ENCODE measurements at regions not wholly inside any gene's neighbourhood (a gene's known extent, or its start where the extent isn't known, plus 50 kb on each side); places are given as distances from the start of the nearest gene placed in this dataset.

GRCh38 chr6:68077661-68078060, 557.4 kb upstream of the ADGRB3 start:
- intact Hi-C loops (cut with micrococcal nuclease) (no loop called here), dilution Hi-C loops (cut with MboI; ENCODE audit: extremely low pct_ligation_motif_present, low sequenced_read_pairs) (no loop called here)
- no peak overlapping the region for H3K27ac ChIP-seq (ENCODE audit: insufficient read depth, low read depth, low read length)
- H3K4me1 ChIP-seq (ENCODE audit: control insufficient read depth, extremely low read depth, insufficient read depth, low read length): no peaks in the 10 kb centered on the region
- ChIA-PET CTCF (no interaction called here), POLR2A (no interaction called here)
- no peaks in the 10 kb centered on the region for H4K20me1 ChIP-seq (replicated peaks; ENCODE audit: control insufficient read depth, extremely low read depth, insufficient read depth, low read length)
- DNase-seq (ENCODE audit: low read depth, low spot score): no peak
- H3K79me2 ChIP-seq (ENCODE audit: control insufficient read depth, insufficient read depth, low read length): no peaks in the 10 kb centered on the region
- H3K9me3 ChIP-seq (replicated peaks; ENCODE audit: control insufficient read depth, insufficient read depth, low read length): no peaks in the 10 kb centered on the region
- no peak for TF ChIP-seq MYC (IDR thresholded peaks at IDR 0.05; ENCODE audit: low read depth, low read length)
- TF ChIP-seq FOS (IDR thresholded peaks at IDR 0.05; ENCODE audit: borderline replicate concordance, insufficient read depth, low read length): no peak
- TF ChIP-seq POLR2A (IDR thresholded peaks at IDR 0.05; ENCODE audit: low read depth, low read length): no peak
- TF ChIP-seq CTCF (IDR thresholded peaks at IDR 0.05; ENCODE audit: extremely low read depth in 1 of 2, insufficient read depth in 1 of 2, low read depth in 1 of 2, low read length in 2 of 2): no peak
- no peak for TF ChIP-seq GATA2 (IDR thresholded peaks at IDR 0.05; ENCODE audit: insufficient read depth, insufficient read length, low read depth, low read length)
- TF ChIP-seq EZH2 (IDR thresholded peaks at IDR 0.05; ENCODE audit: borderline replicate concordance, low read depth, low read length, severe bottlenecking): no peak
- TF ChIP-seq MAX (IDR thresholded peaks at IDR 0.05; ENCODE audit: insufficient read depth, insufficient read length): no peak
- TF ChIP-seq POLR2AphosphoS5 (IDR thresholded peaks at IDR 0.05; ENCODE audit: insufficient read depth, low read depth, low read length): no peak
- no peak for TF ChIP-seq JUN (IDR thresholded peaks at IDR 0.05; ENCODE audit: borderline replicate concordance, insufficient read depth, insufficient read length, low read depth)
- H2AFZ ChIP-seq (ENCODE audit: low read depth, low read length): no peak overlapping the region
- H3K36me3 ChIP-seq (ENCODE audit: control insufficient read depth in 2 of 2, extremely low read depth in 1 of 2, insufficient read depth in 2 of 2, low read length in 2 of 2): no peaks in the 10 kb centered on the region
- no peak overlapping the region for H3K4me3 ChIP-seq (replicated peaks in 1 of 3; ENCODE audit: insufficient read depth in 1 of 3, low read depth in 1 of 3, low read length in 3 of 3)
- FAIRE-seq: no peak
- H3K9me1 ChIP-seq (replicated peaks; ENCODE audit: control insufficient read depth, extremely low read depth, insufficient read depth, low read length): no peaks in the 10 kb centered on the region
- H3K27me3 ChIP-seq (ENCODE audit: control insufficient read depth in 2 of 2, insufficient read depth in 2 of 2, low read length in 2 of 2): no peaks in the 10 kb centered on the region
- no TSS peak for BruUV-seq (replicated peaks)
- H3K9ac ChIP-seq (replicated peaks; ENCODE audit: extremely low read depth, insufficient read depth, low read length): no peak overlapping the region
- no peak overlapping the region for H3K4me2 ChIP-seq (ENCODE audit: insufficient read depth, low read length)

All from endothelial cell of umbilical vein (primary cell).